GM19324 (cell line): ENCODE measurements at regions not wholly inside any gene's neighbourhood (a gene's known extent, or its start where the extent isn't known, plus 50 kb on each side); places are given as distances from the start of the nearest gene placed in this dataset.

Experiments used
- ATAC-seq: cut with Tn5 transposase; IDR thresholded peaks from one replicate; pipeline ENCODE4 v1.9.1; 2021; ENCODE audit warnings: mild to moderate bottlenecking, moderate library complexity; ENCODE audit not compliant: unreplicated experiment, low FRiP score

GRCh38 chr3:30199855-30200254 lies 406.5 kb upstream of the TGFBR2 start:
- ATAC-seq = no peak

GRCh38 chr3:30201715-30202114 lies 404.7 kb upstream of the TGFBR2 start:
- no peak for ATAC-seq

GRCh38 chr3:30203301-30203700 lies 403.1 kb upstream of the TGFBR2 start:
- no peak for ATAC-seq

DNA sequence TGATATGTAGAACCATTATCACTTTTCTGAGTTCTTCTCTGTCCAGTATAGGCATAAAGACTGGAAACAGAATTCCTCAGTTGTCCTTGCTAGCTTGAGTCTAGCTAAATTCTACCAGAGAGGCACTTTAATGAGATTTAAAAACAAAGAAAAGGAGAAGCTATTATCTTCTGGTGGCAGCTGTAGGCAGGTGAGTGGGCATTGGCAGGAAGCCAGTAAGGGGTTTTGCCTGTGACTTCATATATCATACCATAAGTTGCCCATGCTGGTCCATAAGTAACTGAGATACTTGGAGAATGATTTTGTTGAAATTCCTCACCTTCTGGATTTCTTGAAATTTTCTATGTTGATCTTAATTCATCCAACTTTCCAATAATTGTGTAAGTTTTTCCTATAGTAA lies 402.3 kb upstream of the TGFBR2 start:
- ATAC-seq = no peak

DNA sequence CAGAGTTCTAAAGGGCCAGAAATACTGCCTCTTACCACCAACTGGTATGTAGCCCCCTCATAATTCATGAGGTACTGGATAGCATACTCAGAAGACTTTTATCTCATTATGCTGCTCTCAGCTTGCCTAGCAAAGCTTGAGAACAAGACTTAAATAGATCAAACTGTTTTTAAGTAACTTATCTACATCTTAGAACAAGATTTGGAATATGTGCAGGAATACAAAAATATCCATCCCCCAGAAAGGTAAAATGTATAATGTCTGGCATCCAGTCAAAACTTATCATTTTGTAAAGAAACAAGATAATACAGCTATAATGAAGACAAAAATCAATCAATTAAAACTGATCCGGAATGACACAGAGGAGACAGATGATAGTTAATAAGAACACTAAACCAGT lies 400.4 kb upstream of the TGFBR2 start:
- ATAC-seq = no peak

- ATAC-seq = no peak
These were observed 384.8 kb upstream of the TGFBR2 start for GRCh38 chr3:30221619-30222018.

DNA sequence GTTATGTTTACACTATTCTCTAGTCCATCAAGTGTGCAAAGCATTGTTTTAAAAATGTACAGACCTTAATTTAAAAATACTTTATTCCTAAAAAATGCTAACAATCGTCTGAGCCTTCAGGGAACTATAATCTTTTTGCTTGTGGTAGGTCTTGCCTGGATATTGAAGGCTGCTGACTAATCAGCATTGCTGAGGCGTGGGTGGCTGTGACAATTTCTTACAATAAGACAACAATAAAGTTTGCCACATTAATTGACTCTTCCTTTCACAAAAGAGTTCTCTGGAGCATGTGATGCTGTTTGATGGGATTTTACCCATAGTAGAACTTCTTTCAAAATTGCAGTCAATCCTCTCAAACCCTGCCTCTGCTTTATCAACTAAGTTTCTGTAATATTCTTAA lies 384.0 kb upstream of the TGFBR2 start:
- no peak for ATAC-seq

DNA sequence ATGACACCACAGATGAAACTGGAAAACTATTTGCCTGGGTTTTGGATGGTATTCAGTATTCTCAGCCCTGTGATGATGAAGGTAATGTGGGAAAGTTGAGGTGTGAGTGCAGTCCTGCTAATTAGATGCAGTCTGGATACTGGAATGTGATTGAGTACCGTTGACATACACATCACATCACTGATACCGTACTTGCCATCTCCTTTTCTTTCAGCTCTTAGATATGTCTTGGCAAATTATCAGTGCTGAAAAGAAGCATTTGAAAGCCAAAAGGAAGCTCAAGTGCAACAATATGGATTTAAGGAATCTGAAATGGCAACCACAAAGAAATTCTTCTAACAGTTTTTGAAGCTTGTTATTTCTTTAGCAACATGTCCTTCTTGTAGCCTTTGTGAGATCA lies 381.4 kb upstream of the TGFBR2 start:
- no peak for ATAC-seq

DNA sequence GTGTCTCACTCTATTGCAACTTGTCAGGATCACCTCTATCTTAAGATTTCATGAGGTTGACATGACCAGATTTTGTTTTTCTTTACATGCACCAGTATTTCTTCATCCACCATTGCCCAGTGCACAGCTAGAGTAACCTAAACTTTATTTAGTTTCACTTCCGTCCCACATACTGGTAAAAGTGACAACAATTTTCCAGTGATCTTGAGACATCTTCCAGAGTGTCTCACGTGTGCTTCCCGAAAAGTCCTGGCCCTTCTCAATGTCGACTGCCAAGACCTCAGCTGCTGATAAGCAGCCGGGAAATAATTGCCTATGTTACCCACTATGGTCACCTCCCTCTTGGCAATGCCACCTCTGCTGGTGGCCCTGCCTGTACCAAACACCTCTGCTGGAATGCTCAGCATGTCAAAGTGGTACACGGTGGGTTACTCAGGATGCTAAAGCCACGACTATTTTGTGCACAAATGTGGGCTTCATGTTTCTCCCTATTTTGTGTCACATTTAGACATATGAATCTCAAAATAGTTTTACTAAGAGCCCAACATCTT lies 379.7 kb upstream of the TGFBR2 start:
- no peak for ATAC-seq

GRCh38 chr3:30227571-30228301 lies 378.7 kb upstream of the TGFBR2 start:
- no peak for ATAC-seq

- no peak for ATAC-seq
These were observed 378.1 kb upstream of the TGFBR2 start for GRCh38 chr3:30228302-30228631.

GRCh38 chr3:30231277-30232141 lies 374.9 kb upstream of the TGFBR2 start:
- ATAC-seq = no peak

- no peak for ATAC-seq
These were observed 374.3 kb upstream of the TGFBR2 start for GRCh38 chr3:30232142-30232541.

DNA sequence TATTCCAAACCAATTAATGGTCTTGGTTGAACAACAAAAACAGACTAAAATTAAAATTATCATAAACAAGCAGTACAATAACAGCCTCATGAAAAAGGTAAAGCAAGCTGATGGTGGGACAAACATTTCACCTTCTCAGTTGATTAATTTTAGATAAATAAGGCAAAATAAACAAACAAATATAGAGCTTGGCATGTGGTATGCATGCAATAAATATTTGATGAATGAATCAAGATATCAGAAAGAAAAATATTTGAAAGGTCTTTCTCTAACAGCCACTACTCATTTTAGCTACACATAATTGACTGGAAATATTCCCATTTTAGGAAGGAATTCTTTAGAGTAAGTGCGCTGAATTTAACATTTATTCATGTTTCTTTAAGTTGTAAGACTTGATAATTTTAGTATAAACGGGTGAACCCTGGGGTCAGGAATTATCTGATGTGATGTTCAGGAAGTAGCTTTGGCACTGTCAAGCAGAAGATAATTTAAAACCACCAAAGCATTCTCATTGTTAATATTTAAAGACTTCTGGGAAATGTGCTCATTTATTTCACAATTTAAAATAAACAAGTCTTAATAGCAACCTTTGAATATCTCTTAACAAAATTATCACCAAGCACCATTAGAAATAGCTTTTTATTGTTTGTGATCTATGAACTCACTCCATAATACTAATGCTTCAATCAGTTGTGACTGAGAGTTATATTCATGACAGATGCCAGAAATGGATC lies 372.3 kb upstream of the TGFBR2 start:
- ATAC-seq = no peak

- no peak for ATAC-seq
These were observed 370.4 kb upstream of the TGFBR2 start for GRCh38 chr3:30236011-30236410.

DNA sequence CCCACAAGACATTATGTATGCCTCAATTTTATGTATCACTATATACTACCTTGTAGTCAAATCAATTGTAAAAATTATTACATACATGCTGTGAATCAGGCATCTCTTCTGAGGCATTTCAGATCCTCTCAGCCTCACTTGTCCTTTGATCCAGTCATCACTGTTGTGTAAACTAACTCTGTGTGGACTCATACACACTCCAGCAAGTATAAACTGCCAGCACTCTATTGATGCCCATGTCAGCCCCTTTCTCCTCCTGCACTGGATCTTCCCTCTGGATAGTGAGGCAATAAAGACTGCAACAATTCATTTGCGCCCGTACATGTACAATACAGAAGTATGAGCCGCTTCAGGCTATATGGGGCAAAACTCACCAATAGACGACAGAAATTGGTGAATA lies 364.7 kb upstream of the TGFBR2 start:
- ATAC-seq = no peak

GRCh38 chr3:30245858-30246622 lies 360.4 kb upstream of the TGFBR2 start:
- ATAC-seq = no peak

DNA sequence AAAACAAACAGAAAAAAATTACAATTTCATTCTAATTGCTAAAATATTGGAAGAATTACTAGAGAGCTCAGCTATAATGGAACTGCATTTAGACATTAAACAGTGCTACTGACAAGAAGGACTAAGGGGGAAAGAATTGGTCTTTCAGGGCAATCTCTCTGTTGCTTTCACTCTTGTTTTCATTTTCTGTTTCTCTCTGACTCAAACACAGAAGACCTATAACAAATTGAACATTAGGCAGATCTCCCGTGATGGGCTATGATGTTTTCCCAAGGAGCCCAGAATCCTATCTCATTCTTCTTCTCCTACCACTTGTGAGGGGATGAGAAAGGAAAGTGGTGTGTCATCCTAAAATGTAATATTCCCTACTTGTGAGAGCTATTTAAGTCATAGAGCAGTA lies 358.0 kb upstream of the TGFBR2 start:
- ATAC-seq = peak; percentile 91

GRCh38 chr3:30252474-30252873 lies 353.9 kb upstream of the TGFBR2 start:
- no peak for ATAC-seq

DNA sequence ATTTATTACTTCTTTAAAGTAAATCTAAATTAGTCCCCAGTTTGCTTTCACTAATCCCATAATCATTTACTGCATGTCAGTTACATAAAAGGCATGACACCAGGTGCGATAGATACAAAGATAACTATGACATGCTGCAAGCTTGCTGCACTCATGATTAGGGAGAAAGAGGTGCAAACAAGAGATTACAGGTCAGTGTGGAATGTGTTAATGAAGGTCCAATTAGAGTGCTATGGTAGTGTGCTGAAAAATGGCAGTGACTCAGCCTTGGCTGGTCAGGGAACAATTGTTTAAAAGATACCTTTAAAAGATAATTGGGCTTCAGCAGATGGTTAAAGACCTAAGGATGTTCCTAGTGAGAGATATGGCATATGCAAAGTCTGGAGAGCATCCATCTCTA lies 352.6 kb upstream of the TGFBR2 start:
- no peak for ATAC-seq
